Embryonic facial prominence (tissue), 1 donor: ENCODE measurements at regions not wholly inside any gene's neighbourhood (a gene's known extent, or its start where the extent isn't known, plus 50 kb on each side); places are given as distances from the start of the nearest gene placed in this dataset.

Experiments
- DNase-seq: peaks from one replicate; pipeline ENCODE4 v3.0.0-alpha.2; 2016; ENCODE audit errors: extremely low spot score

GRCh38 chrX:26032111-26032912 lies 105.8 kb upstream of the MAGEB18 start:
- peak; percentile 6 for DNase-seq

GRCh38 chrX:26037367-26037766 lies 100.8 kb upstream of the MAGEB18 start:
- DNase-seq = no peak

- DNase-seq = no peak
These were observed 88.0 kb upstream of the MAGEB18 start for GRCh38 chrX:26050099-26050498.

GRCh38 chrX:26070882-26071281 lies 67.3 kb upstream of the MAGEB18 start:
- DNase-seq = no peak

GRCh38 chrX:26071618-26072017 lies 66.5 kb upstream of the MAGEB18 start:
- no peak for DNase-seq

- no peak for DNase-seq
These were observed 55.0 kb upstream of the MAGEB18 start for GRCh38 chrX:26083093-26083492.
